ENCODE measurements at regions not wholly inside any gene's neighbourhood (a gene's known extent, or its start where the extent isn't known, plus 50 kb on each side); places are given as distances from the start of the nearest gene placed in this dataset.

GRCh38 chr6:169839493-169839892, 88.1 kb downstream of the ERMARD start:
- H3K27me3 Mint-ChIP-seq (ENCODE audit: low read depth, unreplicated experiment) = peaks cover 55% of the 10 kb centered on the region
- H3K9me3 Mint-ChIP-seq (ENCODE audit: unreplicated experiment) = peaks cover 6% of the 10 kb centered on the region
- no peak overlapping the region for H3K27ac Mint-ChIP-seq (ENCODE audit: unreplicated experiment)
- no peaks in the 10 kb centered on the region for H3K36me3 ChIP-seq (ENCODE audit: insufficient read depth, low read length)
- no peaks in the 10 kb centered on the region for H3K36me3 Mint-ChIP-seq (ENCODE audit: low read depth, unreplicated experiment)
- no peak overlapping the region for H3K4me2 ChIP-seq (ENCODE audit: low read length)
- no peaks in the 10 kb centered on the region for H3K4me1 ChIP-seq (ENCODE audit: insufficient read depth, low read length)
- no peak overlapping the region for H3K9ac ChIP-seq (ENCODE audit: low read length)
- peaks cover 3% of the 10 kb centered on the region for H3K9me3 ChIP-seq (ENCODE audit: insufficient read depth, low read depth, low read length)
- no peak overlapping the region for H3K27ac ChIP-seq (ENCODE audit: low read depth, low read length)
- no peak overlapping the region for H2AFZ ChIP-seq (ENCODE audit: low read depth, low read length)
- no peak overlapping the region for H3K4me3 ChIP-seq (ENCODE audit: insufficient read depth, low read depth, low read length)
- peaks cover 4% of the 10 kb centered on the region for H3K27me3 ChIP-seq (ENCODE audit: insufficient read depth, low read length)
- no peak for DNase-seq (ENCODE audit: low read depth)
- no peaks in the 10 kb centered on the region for H3K79me2 ChIP-seq (ENCODE audit: insufficient read depth, low read length)
- H3K4me1 Mint-ChIP-seq (ENCODE audit: low read depth, unreplicated experiment) = peaks cover 7% of the 10 kb centered on the region
- no peak for TF ChIP-seq CTCF (IDR thresholded peaks at IDR 0.05; ENCODE audit: insufficient read depth, low read depth, low read length)
- no peak for TF ChIP-seq EZH2 (IDR thresholded peaks at IDR 0.05; ENCODE audit: insufficient read depth, low read length)
- no peaks in the 10 kb centered on the region for H4K20me1 ChIP-seq (ENCODE audit: insufficient read depth, low read length)
- no peak for FAIRE-seq
- no peak overlapping the region for H3K4me3 Mint-ChIP-seq (ENCODE audit: unreplicated experiment)

DNA sequence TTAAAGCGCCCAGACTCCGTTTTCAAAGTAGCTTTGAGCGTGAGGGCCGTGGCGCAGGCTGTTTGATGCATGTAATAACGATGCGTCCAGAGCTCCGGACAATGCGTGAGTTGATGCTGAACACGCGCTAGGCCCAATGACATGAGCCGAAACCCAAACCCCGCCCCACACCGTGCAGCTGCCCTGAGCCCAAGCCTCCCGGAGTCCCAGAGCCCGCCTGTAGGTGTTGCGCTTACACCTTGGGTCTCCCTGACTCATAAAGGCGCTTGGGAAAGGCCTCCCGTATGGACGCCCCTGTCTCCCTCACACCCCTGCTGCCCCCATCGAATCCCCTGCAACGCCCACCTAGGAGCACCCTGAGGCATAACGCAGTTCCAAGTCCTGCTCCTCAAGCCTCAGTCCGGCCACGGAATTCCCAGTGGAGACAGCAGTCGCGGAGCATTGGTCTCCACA, 87.6 kb downstream of the ERMARD start:
- peaks cover 7% of the 10 kb centered on the region for H3K4me1 Mint-ChIP-seq (ENCODE audit: low read depth, unreplicated experiment)
- peaks cover 51% of the 10 kb centered on the region for H3K27me3 Mint-ChIP-seq (ENCODE audit: low read depth, unreplicated experiment)

More for the DNA sequence above, 87.6 kb downstream of the ERMARD start:
- H3K79me2 ChIP-seq (ENCODE audit: insufficient read depth, low read length) = no peaks in the 10 kb centered on the region
- no peak overlapping the region for H3K27ac ChIP-seq (ENCODE audit: low read depth, low read length)
- no peak overlapping the region for H3K9ac ChIP-seq (ENCODE audit: low read length)
- H2AFZ ChIP-seq (ENCODE audit: low read depth, low read length) = no peak overlapping the region
- peaks cover 4% of the 10 kb centered on the region for H3K27me3 ChIP-seq (ENCODE audit: insufficient read depth, low read length)
- DNase-seq (ENCODE audit: low read depth) (no peak), FAIRE-seq (no peak)
- peaks cover 6% of the 10 kb centered on the region for H3K9me3 Mint-ChIP-seq (ENCODE audit: unreplicated experiment)
- no peak overlapping the region for H3K4me3 Mint-ChIP-seq (ENCODE audit: unreplicated experiment)
- H3K4me2 ChIP-seq (ENCODE audit: low read length) = no peak overlapping the region
- H3K27ac Mint-ChIP-seq (ENCODE audit: unreplicated experiment) = no peak overlapping the region
- no peaks in the 10 kb centered on the region for H3K4me1 ChIP-seq (ENCODE audit: insufficient read depth, low read length)
- H3K36me3 Mint-ChIP-seq (ENCODE audit: low read depth, unreplicated experiment) = no peaks in the 10 kb centered on the region
- H3K9me3 ChIP-seq (ENCODE audit: insufficient read depth, low read depth, low read length) = peaks cover 3% of the 10 kb centered on the region
- H3K4me3 ChIP-seq (ENCODE audit: insufficient read depth, low read depth, low read length) = no peak overlapping the region
- H3K36me3 ChIP-seq (ENCODE audit: insufficient read depth, low read length) = no peaks in the 10 kb centered on the region
- TF ChIP-seq EZH2 (IDR thresholded peaks at IDR 0.05; ENCODE audit: insufficient read depth, low read length) (no peak), CTCF (IDR thresholded peaks at IDR 0.05; ENCODE audit: insufficient read depth, low read depth, low read length) (no peak)
- H4K20me1 ChIP-seq (ENCODE audit: insufficient read depth, low read length) = no peaks in the 10 kb centered on the region

All from astrocyte (in vitro differentiated cells and primary cell).